IPS-NIHi7 (cell line): ENCODE measurements at regions not wholly inside any gene's neighbourhood (a gene's known extent, or its start where the extent isn't known, plus 50 kb on each side); places are given as distances from the start of the nearest gene placed in this dataset.

ENCODE experiments used
- DNase-seq: peaks from one replicate; pipeline ENCODE4 v3.0.0; 2012; ENCODE audit warnings: mixed read lengths; ENCODE audit errors: extremely low spot score

- no peak for DNase-seq
Observed at GRCh38 chr11:115572551-115572950, 68.3 kb upstream of the CADM1 start.

- no peak for DNase-seq
Observed at GRCh38 chr11:115566180-115566764, 62.1 kb upstream of the CADM1 start.

- DNase-seq = no peak
Observed at GRCh38 chr11:115564851-115565250, 60.6 kb upstream of the CADM1 start.

- no peak for DNase-seq
Observed at GRCh38 chr11:115561116-115561515, 56.9 kb upstream of the CADM1 start.

- no peak for DNase-seq
Observed at GRCh38 chr11:115558635-115559034, 54.4 kb upstream of the CADM1 start.

GRCh38 chr11:115557681-115558080 lies 53.5 kb upstream of the CADM1 start:
- DNase-seq = no peak

GRCh38 chr11:115556984-115557383 lies 52.8 kb upstream of the CADM1 start:
- DNase-seq = no peak

- DNase-seq = no peak
Observed at GRCh38 chr11:115555336-115556090, 51.3 kb upstream of the CADM1 start.
